ENCODE measurements at regions not wholly inside any gene's neighbourhood (a gene's known extent, or its start where the extent isn't known, plus 50 kb on each side); places are given as distances from the start of the nearest gene placed in this dataset.

GRCh38 chr9:86754581-86755560, 192.4 kb downstream of the GAS1 start:
- no peak for DNase-seq (ENCODE audit: extremely low read depth, low read depth)
- H3K4me3 ChIP-seq (replicated peaks; ENCODE audit: low read depth, low read length), result no peak overlapping the region
- no peak for TF ChIP-seq CTCF (IDR thresholded peaks at IDR 0.05; ENCODE audit: low read depth, low read length, missing control alignments)

GRCh38 chr9:86753836-86754235, 193.5 kb downstream of the GAS1 start:
- DNase-seq (ENCODE audit: extremely low read depth, low read depth), result no peak
- TF ChIP-seq CTCF (IDR thresholded peaks at IDR 0.05; ENCODE audit: low read depth, low read length, missing control alignments), result no peak
- no peak overlapping the region for H3K4me3 ChIP-seq (replicated peaks; ENCODE audit: low read depth, low read length)

- no peak overlapping the region for H3K4me3 ChIP-seq (replicated peaks; ENCODE audit: low read depth, low read length)
- no peak for DNase-seq (ENCODE audit: extremely low read depth, low read depth)
- TF ChIP-seq CTCF (IDR thresholded peaks at IDR 0.05; ENCODE audit: low read depth, low read length, missing control alignments), result no peak
These were observed 194.6 kb downstream of the GAS1 start for GRCh38 chr9:86752733-86753132.

- no peak overlapping the region for H3K4me3 ChIP-seq (replicated peaks; ENCODE audit: low read depth, low read length)
- TF ChIP-seq CTCF (IDR thresholded peaks at IDR 0.05; ENCODE audit: low read depth, low read length, missing control alignments), result no peak
- DNase-seq (ENCODE audit: extremely low read depth, low read depth), result no peak
These were observed 195.3 kb downstream of the GAS1 start for GRCh38 chr9:86751956-86752355.

- no peak overlapping the region for H3K4me3 ChIP-seq (replicated peaks; ENCODE audit: low read depth, low read length)
- no peak for TF ChIP-seq CTCF (IDR thresholded peaks at IDR 0.05; ENCODE audit: low read depth, low read length, missing control alignments)
- DNase-seq (ENCODE audit: extremely low read depth, low read depth), result no peak
These were observed 196.1 kb downstream of the GAS1 start for GRCh38 chr9:86751207-86751606.

GRCh38 chr9:86749894-86750255, 197.4 kb downstream of the GAS1 start:
- TF ChIP-seq CTCF (IDR thresholded peaks at IDR 0.05; ENCODE audit: low read depth, low read length, missing control alignments), result no peak
- DNase-seq (ENCODE audit: extremely low read depth, low read depth), result no peak
- no peak overlapping the region for H3K4me3 ChIP-seq (replicated peaks; ENCODE audit: low read depth, low read length)
